ENCODE measurements at regions not wholly inside any gene's neighbourhood (a gene's known extent, or its start where the extent isn't known, plus 50 kb on each side); places are given as distances from the start of the nearest gene placed in this dataset.

GRCh38 chr14:98598576-98598975 lies 673.4 kb downstream of the BCL11B start:
- no peak for DNase-seq (ENCODE audit: low read depth)
- no peak for TF ChIP-seq CTCF (conservative IDR thresholded peaks at IDR 0.05; ENCODE audit: control insufficient read depth, insufficient read depth, low read depth, low read length)
- H3K4me3 ChIP-seq (ENCODE audit: control insufficient read depth, low read depth, low read length) = no peak overlapping the region

DNA sequence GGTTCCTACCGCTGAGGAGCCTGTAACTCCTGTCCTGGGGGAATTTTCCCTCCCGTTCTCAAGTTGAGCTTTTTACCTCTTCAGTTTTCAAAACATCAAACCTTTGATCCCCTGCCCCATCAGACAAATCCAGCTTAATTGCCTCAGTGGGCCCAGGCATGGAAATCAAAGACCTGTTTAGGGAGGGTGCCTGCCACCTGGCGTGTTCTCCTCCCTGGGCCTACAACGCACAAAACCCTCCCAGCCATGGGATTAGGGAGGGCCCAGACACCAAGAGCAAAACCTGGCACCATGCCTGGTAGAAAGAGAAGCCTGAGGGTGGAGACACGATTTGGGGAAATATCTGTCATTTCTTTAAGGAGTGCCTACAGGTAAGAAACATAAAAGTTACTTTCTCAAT lies 672.9 kb downstream of the BCL11B start:
- DNase-seq (ENCODE audit: low read depth) = no peak
- TF ChIP-seq CTCF (conservative IDR thresholded peaks at IDR 0.05; ENCODE audit: control insufficient read depth, insufficient read depth, low read depth, low read length) = no peak
- H3K4me3 ChIP-seq (ENCODE audit: control insufficient read depth, low read depth, low read length) = no peak overlapping the region

DNA sequence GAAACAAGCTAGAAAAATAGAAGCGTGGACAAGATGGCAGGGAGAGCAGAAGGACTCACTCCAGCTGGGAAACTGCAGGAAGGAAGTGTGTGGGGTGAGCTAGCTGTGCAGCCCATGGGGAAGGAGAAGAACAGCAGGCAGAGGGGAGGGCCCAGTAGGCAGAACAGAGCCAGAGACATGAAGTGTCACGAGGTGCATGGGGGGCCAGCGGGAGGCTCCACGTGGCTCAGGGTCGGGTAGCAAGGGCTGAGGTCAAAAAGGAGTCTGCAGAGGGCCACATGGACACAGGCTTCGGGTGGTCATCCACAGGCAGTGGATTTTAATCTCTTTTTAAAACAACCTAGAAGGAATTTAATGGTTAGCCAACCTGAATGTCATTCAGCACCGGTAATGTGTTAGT lies 669.0 kb downstream of the BCL11B start:
- no peak for DNase-seq (ENCODE audit: low read depth)
- no peak for TF ChIP-seq CTCF (conservative IDR thresholded peaks at IDR 0.05; ENCODE audit: control insufficient read depth, insufficient read depth, low read depth, low read length)

DNA sequence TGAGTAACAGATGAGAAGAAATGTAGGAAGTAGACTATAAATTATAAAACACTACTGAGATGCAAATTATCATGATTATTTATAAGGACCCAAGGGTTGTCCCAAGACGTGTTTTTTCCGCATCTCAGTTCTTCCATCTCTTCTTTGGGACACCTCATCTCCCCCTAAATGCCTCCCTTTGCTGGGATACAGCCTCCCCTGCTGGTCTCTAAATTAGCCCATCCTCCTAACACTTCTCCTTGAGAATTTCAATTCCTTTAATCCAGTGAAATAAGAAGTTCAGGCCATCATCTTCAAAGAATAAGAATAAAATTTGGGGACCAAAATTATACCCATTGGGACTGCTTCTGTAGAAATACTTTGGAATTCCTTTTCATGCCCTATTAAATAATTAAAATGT lies 667.0 kb downstream of the BCL11B start:
- no peak overlapping the region for H3K4me3 ChIP-seq (ENCODE audit: control insufficient read depth, low read depth, low read length)
- no peak for DNase-seq (ENCODE audit: low read depth)
- TF ChIP-seq CTCF (conservative IDR thresholded peaks at IDR 0.05; ENCODE audit: control insufficient read depth, insufficient read depth, low read depth, low read length) = no peak

More for the DNA sequence above, 669.0 kb downstream of the BCL11B start:
- no peak overlapping the region for H3K4me3 ChIP-seq (ENCODE audit: control insufficient read depth, low read depth, low read length)

GRCh38 chr14:98606041-98606640 lies 665.9 kb downstream of the BCL11B start:
- no peak for TF ChIP-seq CTCF (conservative IDR thresholded peaks at IDR 0.05; ENCODE audit: control insufficient read depth, insufficient read depth, low read depth, low read length)
- DNase-seq (ENCODE audit: low read depth) = no peak
- no peak overlapping the region for H3K4me3 ChIP-seq (ENCODE audit: control insufficient read depth, low read depth, low read length)

- TF ChIP-seq CTCF (conservative IDR thresholded peaks at IDR 0.05; ENCODE audit: control insufficient read depth, insufficient read depth, low read depth, low read length) = no peak
- DNase-seq (ENCODE audit: low read depth) = no peak
- H3K4me3 ChIP-seq (ENCODE audit: control insufficient read depth, low read depth, low read length) = no peak overlapping the region
These were observed 665.2 kb downstream of the BCL11B start for GRCh38 chr14:98606816-98607215.

Measured in fibroblast of mammary gland (primary cell).